ENCODE measurements at regions not wholly inside any gene's neighbourhood (a gene's known extent, or its start where the extent isn't known, plus 50 kb on each side); places are given as distances from the start of the nearest gene placed in this dataset.

DNA sequence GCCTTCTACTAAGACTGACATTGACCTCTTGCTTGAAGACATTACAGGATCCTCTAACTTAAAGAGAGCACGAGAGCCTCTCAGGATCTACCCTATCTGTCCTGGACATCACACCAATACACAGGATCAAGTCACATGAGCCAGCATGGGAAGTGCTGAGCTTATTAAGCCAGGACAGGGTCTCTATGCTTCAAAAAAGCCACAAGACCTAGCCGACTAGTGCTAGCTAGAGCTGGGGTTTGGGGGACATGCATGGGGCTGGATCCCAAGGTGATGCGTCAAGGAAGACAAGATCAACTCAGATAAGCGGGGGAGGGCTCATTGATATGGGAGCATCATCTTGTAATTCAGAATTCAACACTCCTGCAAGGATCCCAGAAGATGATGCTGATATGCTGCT is 167.2 kb upstream of the TAB2 start:
- Histone ChIP-seq H3K27ac (no peak overlapping the region), H3K9ac (no peak overlapping the region), H3K4me1 (ENCODE audit: low read depth, poor library complexity, severe bottlenecking) (no peaks in the 10 kb centered on the region), H4K20me1 (ENCODE audit: insufficient read depth) (no peaks in the 10 kb centered on the region), H3K36me3 (ENCODE audit: insufficient read depth) (no peaks in the 10 kb centered on the region), H3K79me2 (ENCODE audit: insufficient read depth, low read depth) (no peaks in the 10 kb centered on the region), H3K4me3 (IDR thresholded peaks at IDR 0.05; ENCODE audit: insufficient read depth, low read depth, low read length) (no peak overlapping the region), H2AFZ (ENCODE audit: low read depth) (no peak overlapping the region), H3K4me2 (no peak overlapping the region), H3K27me3 (ENCODE audit: insufficient read depth, low read depth) (no peaks in the 10 kb centered on the region)
- TF ChIP-seq, protein P1, sequence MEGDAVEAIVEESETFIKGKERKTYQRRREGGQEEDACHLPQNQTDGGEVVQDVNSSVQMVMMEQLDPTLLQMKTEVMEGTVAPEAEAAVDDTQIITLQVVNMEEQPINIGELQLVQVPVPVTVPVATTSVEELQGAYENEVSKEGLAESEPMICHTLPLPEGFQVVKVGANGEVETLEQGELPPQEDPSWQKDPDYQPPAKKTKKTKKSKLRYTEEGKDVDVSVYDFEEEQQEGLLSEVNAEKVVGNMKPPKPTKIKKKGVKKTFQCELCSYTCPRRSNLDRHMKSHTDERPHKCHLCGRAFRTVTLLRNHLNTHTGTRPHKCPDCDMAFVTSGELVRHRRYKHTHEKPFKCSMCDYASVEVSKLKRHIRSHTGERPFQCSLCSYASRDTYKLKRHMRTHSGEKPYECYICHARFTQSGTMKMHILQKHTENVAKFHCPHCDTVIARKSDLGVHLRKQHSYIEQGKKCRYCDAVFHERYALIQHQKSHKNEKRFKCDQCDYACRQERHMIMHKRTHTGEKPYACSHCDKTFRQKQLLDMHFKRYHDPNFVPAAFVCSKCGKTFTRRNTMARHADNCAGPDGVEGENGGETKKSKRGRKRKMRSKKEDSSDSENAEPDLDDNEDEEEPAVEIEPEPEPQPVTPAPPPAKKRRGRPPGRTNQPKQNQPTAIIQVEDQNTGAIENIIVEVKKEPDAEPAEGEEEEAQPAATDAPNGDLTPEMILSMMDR (conservative IDR thresholded peaks at IDR 0.05; ENCODE audit: low read depth, low read length): no peak

DNA sequence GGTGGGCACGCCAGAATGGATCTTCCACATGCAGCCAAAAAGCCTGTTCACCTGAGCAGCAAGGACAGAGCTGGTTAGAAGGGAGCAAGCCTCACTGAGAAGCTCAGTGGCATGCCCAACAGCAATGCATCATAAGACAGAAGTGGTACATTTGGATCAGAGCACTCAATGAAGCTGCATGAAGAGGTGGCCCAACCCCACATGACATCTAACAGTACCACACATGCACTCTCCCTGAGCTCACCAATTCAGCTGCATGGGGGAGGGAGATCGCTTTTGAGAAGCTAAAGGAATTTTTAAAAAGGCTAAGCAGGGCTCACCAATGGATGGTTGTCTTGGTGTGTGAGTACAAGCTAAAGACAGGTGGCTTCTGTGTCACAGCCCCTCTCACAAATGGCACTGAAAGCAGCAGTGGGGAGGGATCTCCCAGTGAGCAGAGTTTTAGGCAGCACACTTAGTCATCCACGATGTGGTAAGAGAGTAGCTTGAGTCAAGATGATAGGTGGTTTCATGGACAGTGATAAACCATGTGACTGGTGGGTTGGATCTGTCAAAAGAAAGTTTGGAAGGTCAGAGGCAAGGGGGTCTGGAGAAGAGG is 166.6 kb upstream of the TAB2 start:
- TF ChIP-seq, protein P1 (conservative IDR thresholded peaks at IDR 0.05; ENCODE audit: low read depth, low read length): no peak
- Histone ChIP-seq H3K9ac (no peak overlapping the region), H3K79me2 (ENCODE audit: insufficient read depth, low read depth) (no peaks in the 10 kb centered on the region)

DNA sequence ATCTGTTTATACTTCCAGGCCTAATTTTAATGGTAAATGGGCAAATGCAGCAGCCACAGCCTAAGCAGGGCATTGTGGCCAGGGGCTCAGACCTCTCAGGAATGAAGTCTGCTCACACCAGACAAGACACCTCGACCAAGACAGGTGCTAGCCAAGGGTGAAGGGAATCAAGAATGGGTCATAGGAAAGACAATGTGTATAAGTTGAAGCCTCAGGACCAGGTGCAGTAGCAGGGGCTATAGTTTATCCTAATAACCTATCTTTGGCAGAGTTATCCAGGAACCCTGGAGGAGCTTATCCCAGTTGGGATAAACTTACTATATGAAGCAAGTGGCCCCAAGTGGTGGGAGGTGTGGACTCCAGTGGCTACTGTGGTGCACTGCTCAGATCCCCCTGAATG is 165.0 kb upstream of the TAB2 start:
- H4K20me1 ChIP-seq (ENCODE audit: insufficient read depth): no peaks in the 10 kb centered on the region
- H3K4me2 ChIP-seq: no peak overlapping the region
- H3K27me3 ChIP-seq (ENCODE audit: insufficient read depth, low read depth): no peaks in the 10 kb centered on the region
- no peaks in the 10 kb centered on the region for H3K4me1 ChIP-seq (ENCODE audit: low read depth, poor library complexity, severe bottlenecking)
- TF ChIP-seq, protein P1 (conservative IDR thresholded peaks at IDR 0.05; ENCODE audit: low read depth, low read length): no peak
- no peak overlapping the region for H3K4me3 ChIP-seq (IDR thresholded peaks at IDR 0.05; ENCODE audit: insufficient read depth, low read depth, low read length)
- no peak overlapping the region for H3K9ac ChIP-seq
- no peaks in the 10 kb centered on the region for H3K36me3 ChIP-seq (ENCODE audit: insufficient read depth)
- H3K79me2 ChIP-seq (ENCODE audit: insufficient read depth, low read depth): no peaks in the 10 kb centered on the region
- H2AFZ ChIP-seq (ENCODE audit: low read depth): no peak overlapping the region
- H3K27ac ChIP-seq: no peak overlapping the region

More for the DNA sequence above, 166.6 kb upstream of the TAB2 start:
- H3K36me3 ChIP-seq (ENCODE audit: insufficient read depth): no peaks in the 10 kb centered on the region
- no peak overlapping the region for H3K4me3 ChIP-seq (IDR thresholded peaks at IDR 0.05; ENCODE audit: insufficient read depth, low read depth, low read length)
- H3K4me2 ChIP-seq: no peak overlapping the region
- H3K27me3 ChIP-seq (ENCODE audit: insufficient read depth, low read depth): no peaks in the 10 kb centered on the region
- H4K20me1 ChIP-seq (ENCODE audit: insufficient read depth): no peaks in the 10 kb centered on the region
- H3K27ac ChIP-seq: no peak overlapping the region
- H3K4me1 ChIP-seq (ENCODE audit: low read depth, poor library complexity, severe bottlenecking): no peaks in the 10 kb centered on the region
- H2AFZ ChIP-seq (ENCODE audit: low read depth): no peak overlapping the region

DNA sequence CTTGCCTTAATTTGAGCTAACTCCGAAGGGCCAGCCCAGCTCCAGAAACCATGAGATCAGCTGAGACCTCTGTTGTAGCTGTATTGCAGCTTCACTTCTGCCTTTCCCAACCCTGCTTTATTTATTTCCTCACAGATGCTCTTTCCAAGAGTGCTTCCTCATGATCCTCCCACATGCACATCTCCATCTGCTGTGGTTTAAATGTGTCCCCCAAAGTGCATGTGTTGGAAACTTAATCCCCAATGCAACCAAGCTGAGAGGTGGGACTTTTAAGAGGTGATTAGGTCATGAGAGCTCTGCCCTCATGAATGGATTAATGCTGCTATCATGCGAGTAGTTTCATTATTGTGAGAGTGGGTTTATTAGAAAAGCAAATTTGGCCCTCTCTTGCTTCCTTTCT is 164.4 kb upstream of the TAB2 start:
- Histone ChIP-seq H3K27ac (no peak overlapping the region), H3K4me2 (no peak overlapping the region), H2AFZ (ENCODE audit: low read depth) (no peak overlapping the region), H3K4me1 (ENCODE audit: low read depth, poor library complexity, severe bottlenecking) (no peaks in the 10 kb centered on the region), H3K79me2 (ENCODE audit: insufficient read depth, low read depth) (no peaks in the 10 kb centered on the region), H3K4me3 (IDR thresholded peaks at IDR 0.05; ENCODE audit: insufficient read depth, low read depth, low read length) (no peak overlapping the region), H3K36me3 (ENCODE audit: insufficient read depth) (no peaks in the 10 kb centered on the region), H3K27me3 (ENCODE audit: insufficient read depth, low read depth) (no peaks in the 10 kb centered on the region), H3K9ac (no peak overlapping the region), H4K20me1 (ENCODE audit: insufficient read depth) (no peaks in the 10 kb centered on the region)
- TF ChIP-seq, protein P1 (conservative IDR thresholded peaks at IDR 0.05; ENCODE audit: low read depth, low read length): no peak
